CD14-positive monocyte (primary cell): ENCODE measurements at regions not wholly inside any gene's neighbourhood (a gene's known extent, or its start where the extent isn't known, plus 50 kb on each side); places are given as distances from the start of the nearest gene placed in this dataset.

ENCODE experiments used
- DNase-seq, 3 donors: peaks; one replicate each; pipeline ENCODE4 v3.0.0-alpha.2; 2011 to 2022
- H2AFZ ChIP-seq: 2 replicates; pipeline ENCODE4 v1.6.0; 2012; ENCODE audit warnings: mild to moderate bottlenecking, low read depth, low read length, inconsistent platforms; ENCODE audit not compliant: insufficient read depth, poor library complexity, severe bottlenecking
- H3K27ac ChIP-seq, 2 donors: 1 replicate in 1 of 2; 2 replicates in 1 of 2; pipeline ENCODE4 v1.5.1; 2012 to 2013; ENCODE audit warnings: low read length in 2 of 2, control low read depth in 1 of 2, inconsistent platforms in 1 of 2, low read depth in 1 of 2, mild to moderate bottlenecking in 1 of 2
- H3K27me3 ChIP-seq, 2 donors: one replicate each; pipeline versions ENCODE4 v1.6.0 to v1.6.1; 2011 to 2013; ENCODE audit warnings: low read length in 2 of 2; ENCODE audit not compliant: control insufficient read depth in 2 of 2, insufficient read depth in 2 of 2
- H3K36me3 ChIP-seq, 2 donors: replicated peaks in 1 of 2; 1 replicate in 1 of 2; 2 replicates in 1 of 2; pipeline versions ENCODE4 v1.5.1 to v1.6.1; 2012 to 2013; ENCODE audit warnings: low read length in 2 of 2, control low read depth in 1 of 2, inconsistent platforms in 1 of 2, mild to moderate bottlenecking in 1 of 2; ENCODE audit not compliant: insufficient read depth in 2 of 2, control insufficient read depth in 1 of 2
- H3K4me1 ChIP-seq, 2 donors: 1 replicate in 1 of 2; 2 replicates in 1 of 2; pipeline versions ENCODE4 v1.5.1 to v1.6.1; 2012 to 2013; ENCODE audit warnings: low read length in 2 of 2, control low read depth in 1 of 2, inconsistent platforms in 1 of 2, mild to moderate bottlenecking in 1 of 2, moderate library complexity in 1 of 2; ENCODE audit not compliant: insufficient read depth in 2 of 2, control insufficient read depth in 1 of 2
- H3K4me2 ChIP-seq: replicated peaks from 2 replicates; pipeline ENCODE3; 2012; ENCODE audit warnings: low read length, moderate library complexity, mild to moderate bottlenecking; ENCODE audit not compliant: poor library complexity, severe bottlenecking; ENCODE audit errors: extremely low read depth
- H3K4me3 ChIP-seq, 3 experiments: fragments of 200-600 bp in 1 of 3; sonication (generic) in 1 of 3; replicated peaks in 1 of 3; 1 replicate in 2 of 3; 2 replicates in 1 of 3; pipeline ENCODE4 v1.5.1; 2011 to 2013; ENCODE audit warnings: low read length in 3 of 3, mild to moderate bottlenecking in 3 of 3, control low read depth in 2 of 3, low read depth in 2 of 3, inconsistent platforms in 1 of 3, moderate library complexity in 1 of 3
- H3K79me2 ChIP-seq: 2 replicates; pipeline ENCODE4 v1.6.0; 2012; ENCODE audit warnings: mild to moderate bottlenecking, control low read depth, inconsistent platforms, low read length, moderate library complexity; ENCODE audit not compliant: insufficient read depth
- H3K9ac ChIP-seq: 2 replicates; pipeline ENCODE4 v1.6.0; 2017; ENCODE audit warnings: low read length, mild to moderate bottlenecking; ENCODE audit not compliant: insufficient read depth, poor library complexity, severe bottlenecking
- H3K9me3 ChIP-seq, 2 donors: replicated peaks in 1 of 2; 1 replicate in 1 of 2; 2 replicates in 1 of 2; pipeline versions ENCODE4 v1.5.1 to v1.6.1; 2012 to 2013; ENCODE audit warnings: low read length in 2 of 2, control low read depth in 1 of 2; ENCODE audit not compliant: control insufficient read depth in 1 of 2, insufficient read depth in 1 of 2
- H4K20me1 ChIP-seq: 2 replicates; pipeline ENCODE4 v1.6.0; 2012; ENCODE audit warnings: mild to moderate bottlenecking, low read length, control low read depth, moderate library complexity; ENCODE audit not compliant: insufficient read depth
- H3K27ac Mint-ChIP-seq, 7 donors: one replicate each; pipeline ENCODE4 v1.8.0; 2020; ENCODE audit warnings: mild to moderate bottlenecking in 7 of 7, mixed read lengths in 7 of 7, moderate library complexity in 6 of 7, inconsistent platforms in 2 of 7
- H3K27me3 Mint-ChIP-seq, 3 donors: one replicate each; pipeline ENCODE4 v1.8.0; 2021 to 2022; ENCODE audit warnings: low read depth in 3 of 3, mild to moderate bottlenecking in 3 of 3, mixed read lengths in 3 of 3, moderate library complexity in 3 of 3, inconsistent platforms in 1 of 3
- H3K36me3 Mint-ChIP-seq, 2 donors: one replicate each; pipeline ENCODE4 v1.8.0; 2020; ENCODE audit warnings: mixed read lengths in 2 of 2, inconsistent platforms in 1 of 2, mild to moderate bottlenecking in 1 of 2
- H3K4me1 Mint-ChIP-seq: one replicate; pipeline ENCODE4 v1.8.0; 2020; ENCODE audit warnings: mild to moderate bottlenecking, mixed read lengths
- H3K4me3 Mint-ChIP-seq, 2 donors: one replicate each; pipeline ENCODE4 v1.8.0; 2020; ENCODE audit warnings: mild to moderate bottlenecking in 2 of 2, mixed read lengths in 2 of 2, moderate library complexity in 1 of 2
- H3K9me3 Mint-ChIP-seq, 7 donors: one replicate each; pipeline ENCODE4 v1.8.0; 2020 to 2022; ENCODE audit warnings: mixed read lengths in 7 of 7, mild to moderate bottlenecking in 6 of 7, moderate library complexity in 6 of 7, inconsistent platforms in 2 of 7
- CTCF ChIP-seq: fragments of 200-600 bp; IDR thresholded peaks from one replicate; pipeline ENCODE4 v1.8.0; 2022; ENCODE audit warnings: antibody characterized with exemption, mild to moderate bottlenecking
- WGBS: methylation state at CpG from one replicate; pipeline ENCODE4 v1.1.5; 2013; ENCODE audit warnings: missing lambda C conversion rate; ENCODE audit not compliant: insufficient coverage; 5-methylcytosine and 5-hydroxymethylcytosine counted together
- intact Hi-C, 2 donors: fragments of 100-400 bp; cut with micrococcal nuclease; formaldehyde crosslinking; loops; one replicate each; pipeline versions ENCODE4 v1.15.0 to v1.15.1; 2023

- Mint-ChIP-seq H3K27ac (no peak overlapping the region), H3K4me3 (no peak overlapping the region), H3K27me3 (peaks cover 0 to 2% (median 1%) of the 10 kb centered on the region in 3 donors), H3K36me3 (no peaks in the 10 kb centered on the region), H3K4me1 (no peaks in the 10 kb centered on the region), H3K9me3 (no peaks in the 10 kb centered on the region)
- intact Hi-C loops: no loop called here
- no peak overlapping the region for H3K9ac ChIP-seq
- DNase-seq: no peak
- no peaks in the 10 kb centered on the region for H3K9me3 ChIP-seq
- H3K4me1 ChIP-seq: no peaks in the 10 kb centered on the region
- no peak overlapping the region for H3K27ac ChIP-seq
- no peaks in the 10 kb centered on the region for H3K79me2 ChIP-seq
- H2AFZ ChIP-seq: no peak overlapping the region
- no peak overlapping the region for H3K4me2 ChIP-seq
- H3K36me3 ChIP-seq: no peaks in the 10 kb centered on the region
- no peak for TF ChIP-seq CTCF
- no peaks in the 10 kb centered on the region for H4K20me1 ChIP-seq
- H3K4me3 ChIP-seq: no peak overlapping the region
- H3K27me3 ChIP-seq: no peaks in the 10 kb centered on the region
Measured at GRCh38 chr3:181333394-181333793, 343.9 kb upstream of the DNAJC19 start.

DNA sequence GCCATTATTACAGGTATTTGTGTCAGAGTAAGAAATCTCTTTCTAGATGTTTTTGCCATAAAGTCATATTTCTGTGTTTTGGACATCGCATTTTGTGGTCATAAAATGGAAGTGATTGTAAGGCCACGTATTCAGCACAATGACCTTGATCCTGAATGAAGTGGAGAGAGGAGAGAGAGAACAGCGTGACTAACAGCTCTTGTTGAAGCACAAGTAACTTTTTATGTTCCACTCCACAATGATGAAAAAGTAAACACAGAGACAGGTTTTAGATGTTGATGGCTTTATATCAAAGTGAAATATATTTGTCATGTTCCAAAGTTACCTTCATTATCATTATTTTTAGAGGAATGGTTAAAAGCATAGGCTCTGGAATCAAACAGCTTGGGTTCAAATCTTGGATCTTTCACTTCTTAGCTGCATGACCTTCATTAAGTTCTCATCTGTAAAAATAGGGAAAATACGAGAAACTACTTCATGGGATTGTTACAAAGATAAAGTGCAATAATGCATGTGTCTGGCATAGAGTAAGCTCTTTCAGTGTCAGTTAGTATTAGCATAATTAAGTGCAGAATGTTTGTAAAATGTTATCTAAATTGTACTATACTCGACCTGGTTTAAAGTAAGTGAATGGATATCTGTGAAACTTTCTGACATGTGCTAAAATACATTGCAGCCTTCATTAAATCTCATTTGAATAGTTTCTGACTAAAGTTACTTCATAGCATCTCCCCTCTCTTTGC lies 341.5 kb upstream of the DNAJC19 start:
- Histone ChIP-seq H2AFZ (no peak overlapping the region), H3K9me3 (no peaks in the 10 kb centered on the region), H3K9ac (no peak overlapping the region), H3K79me2 (no peaks in the 10 kb centered on the region), H3K4me2 (no peak overlapping the region), H3K27ac (no peak overlapping the region), H3K27me3 (no peaks in the 10 kb centered on the region), H4K20me1 (no peaks in the 10 kb centered on the region), H3K36me3 (no peaks in the 10 kb centered on the region), H3K4me3 (no peak overlapping the region), H3K4me1 (no peaks in the 10 kb centered on the region)
- Mint-ChIP-seq H3K4me1 (no peaks in the 10 kb centered on the region), H3K9me3 (no peaks in the 10 kb centered on the region), H3K36me3 (no peaks in the 10 kb centered on the region), H3K27me3 (peaks cover 0 to 2% (median 2%) of the 10 kb centered on the region in 3 donors), H3K27ac (no peak overlapping the region), H3K4me3 (no peak overlapping the region)
- no peak for DNase-seq
- 82% methylated on average over 2 of the region's 5 CpGs for WGBS
- TF ChIP-seq CTCF: no peak
- intact Hi-C loops: no loop called here
